GM21360 (cell line): ENCODE measurements at regions not wholly inside any gene's neighbourhood (a gene's known extent, or its start where the extent isn't known, plus 50 kb on each side); places are given as distances from the start of the nearest gene placed in this dataset.
A peak's percentile ranks its signal among the peaks of the same experiment; 100 is the strongest.

Experiments
- ATAC-seq: cut with Tn5 transposase; IDR thresholded peaks from one replicate; pipeline ENCODE4 v1.9.1; 2021; ENCODE audit warnings: mild to moderate bottlenecking, moderate library complexity; ENCODE audit not compliant: unreplicated experiment

DNA sequence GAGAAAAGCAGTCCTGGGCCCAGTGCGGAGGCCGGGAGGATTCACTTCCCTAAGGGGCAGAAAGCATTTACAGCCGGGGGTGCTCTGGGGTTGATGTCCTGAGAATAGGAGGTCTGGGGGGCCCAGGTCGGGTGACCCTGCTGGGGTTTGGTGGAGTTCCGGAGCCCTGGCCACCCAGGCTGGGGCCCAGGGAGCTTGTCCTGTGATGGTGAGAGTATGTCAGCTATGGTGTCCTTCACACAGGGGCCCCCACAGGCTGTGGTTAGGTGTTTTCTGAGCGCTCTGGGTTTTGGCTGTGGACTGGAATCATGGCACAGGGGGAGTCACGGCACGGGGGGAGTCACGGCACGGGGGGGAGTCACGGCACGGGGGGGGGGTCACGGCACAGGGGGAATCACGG lies 54.5 kb upstream of the TMEM18 start:
- no peak for ATAC-seq

DNA sequence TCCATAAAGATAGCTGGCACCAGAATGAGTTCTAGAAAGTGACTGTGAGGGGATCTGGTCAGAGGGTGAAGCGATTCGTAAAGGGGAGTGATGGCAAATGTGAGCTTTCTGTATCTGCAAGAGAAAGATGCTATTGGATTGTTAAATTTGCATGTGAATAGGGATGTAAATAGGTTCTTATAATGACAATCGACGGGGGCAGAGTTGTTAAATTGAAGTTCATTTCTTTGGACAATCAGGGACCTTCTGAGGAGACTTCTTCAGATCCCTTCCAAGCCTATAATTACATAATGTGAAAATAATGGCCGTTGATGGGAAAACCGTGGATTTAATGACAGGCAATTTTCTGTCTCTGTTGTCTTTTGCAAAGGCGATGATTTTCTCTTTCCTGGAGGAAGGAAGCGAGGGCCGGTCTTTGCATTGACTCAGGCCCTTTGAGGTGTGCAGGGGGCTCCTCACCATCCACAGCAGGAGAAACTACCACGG lies 52.2 kb upstream of the TMEM18 start:
- no peak for ATAC-seq

DNA sequence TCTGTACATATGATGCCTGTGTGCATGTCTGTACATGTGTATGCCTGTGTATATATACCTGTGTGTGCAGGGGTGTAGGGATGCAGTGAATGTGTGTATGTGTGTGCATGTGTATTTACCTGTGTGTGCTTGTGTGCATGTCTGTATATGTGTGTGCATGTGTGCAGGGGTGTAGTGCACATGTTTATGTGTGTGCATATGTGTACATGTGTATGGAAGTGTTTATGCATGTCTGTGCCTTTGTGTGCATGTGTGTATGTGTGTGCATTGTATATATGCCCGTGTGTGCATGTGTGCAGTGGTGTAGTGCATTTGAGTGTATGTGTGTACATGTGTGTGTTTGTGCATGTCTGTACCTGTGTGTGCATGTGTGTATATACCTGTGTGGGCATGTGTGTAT lies 51.0 kb upstream of the TMEM18 start:
- no peak for ATAC-seq

DNA sequence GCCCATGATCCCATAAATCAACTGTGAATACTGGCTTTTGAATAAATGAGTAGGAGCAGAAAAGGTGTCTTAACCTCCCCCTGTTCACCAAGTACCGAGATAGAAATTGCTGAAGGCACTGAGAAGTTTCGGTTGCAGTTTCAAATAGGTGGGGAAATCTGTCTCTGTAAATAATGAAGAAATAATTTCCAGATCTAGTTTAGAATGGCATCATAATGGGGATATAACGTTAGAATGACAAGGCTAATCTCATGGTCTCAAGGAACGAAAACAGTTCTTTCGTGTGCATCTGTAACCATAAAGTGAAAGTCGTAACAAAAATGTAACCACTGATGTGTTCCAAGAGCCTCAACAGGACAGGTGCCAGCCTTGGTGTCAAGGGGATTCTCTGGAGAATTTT lies 49.9 kb upstream of the TMEM18 start:
- peak; percentile 70 for ATAC-seq
